ENCODE measurements at regions not wholly inside any gene's neighbourhood (a gene's known extent, or its start where the extent isn't known, plus 50 kb on each side); places are given as distances from the start of the nearest gene placed in this dataset.
"Not testable (repeated sequence)": the region's sequence is repeated elsewhere in the genome, so short reads cannot be mapped to it uniquely, and the experiment has no call there.

GRCh38 chr21:10392301-10392700 lies 129.1 kb upstream of the TPTE start:
- DNase-seq (ENCODE audit: low read depth, low spot score); H3K27ac ChIP-seq (ENCODE audit: low read depth, low read length); H3K4me3 ChIP-seq (ENCODE audit: low read depth, low read length); POLR2A ChIA-PET; H3K9me3 ChIP-seq (ENCODE audit: control insufficient read depth, insufficient read depth, low read length); CTCF ChIA-PET; H3K27me3 ChIP-seq (ENCODE audit: control insufficient read depth, insufficient read depth, low read length): not testable (repeated sequence)

GRCh38 chr21:10395963-10396362 lies 125.4 kb upstream of the TPTE start:
- H3K4me3 ChIP-seq (ENCODE audit: low read depth, low read length); H3K27ac ChIP-seq (ENCODE audit: low read depth, low read length); CTCF ChIA-PET; POLR2A ChIA-PET; DNase-seq (ENCODE audit: low read depth, low spot score); H3K27me3 ChIP-seq (ENCODE audit: control insufficient read depth, insufficient read depth, low read length): not testable (repeated sequence)
- H3K9me3 ChIP-seq (ENCODE audit: control insufficient read depth, insufficient read depth, low read length), result peaks cover 21% of the 10 kb centered on the region

GRCh38 chr21:10397495-10397915 lies 123.9 kb upstream of the TPTE start:
- H3K27me3 ChIP-seq (ENCODE audit: control insufficient read depth, insufficient read depth, low read length); POLR2A ChIA-PET; H3K4me3 ChIP-seq (ENCODE audit: low read depth, low read length); H3K27ac ChIP-seq (ENCODE audit: low read depth, low read length); DNase-seq (ENCODE audit: low read depth, low spot score); CTCF ChIA-PET: not testable (repeated sequence)
- peaks cover 36% of the 10 kb centered on the region for H3K9me3 ChIP-seq (ENCODE audit: control insufficient read depth, insufficient read depth, low read length)

- H3K27me3 ChIP-seq (ENCODE audit: control insufficient read depth, insufficient read depth, low read length); DNase-seq (ENCODE audit: low read depth, low spot score); POLR2A ChIA-PET; H3K4me3 ChIP-seq (ENCODE audit: low read depth, low read length); H3K27ac ChIP-seq (ENCODE audit: low read depth, low read length); CTCF ChIA-PET: not testable (repeated sequence)
- peaks cover 50% of the 10 kb centered on the region for H3K9me3 ChIP-seq (ENCODE audit: control insufficient read depth, insufficient read depth, low read length)
Observed at GRCh38 chr21:10398692-10399489, 122.5 kb upstream of the TPTE start.

GRCh38 chr21:10400622-10401361 lies 120.6 kb upstream of the TPTE start:
- DNase-seq (ENCODE audit: low read depth, low spot score); H3K27me3 ChIP-seq (ENCODE audit: control insufficient read depth, insufficient read depth, low read length); CTCF ChIA-PET; H3K4me3 ChIP-seq (ENCODE audit: low read depth, low read length); H3K27ac ChIP-seq (ENCODE audit: low read depth, low read length); POLR2A ChIA-PET: not testable (repeated sequence)
- peaks cover 67% of the 10 kb centered on the region for H3K9me3 ChIP-seq (ENCODE audit: control insufficient read depth, insufficient read depth, low read length)

GRCh38 chr21:10402461-10402860 lies 118.9 kb upstream of the TPTE start:
- POLR2A ChIA-PET; DNase-seq (ENCODE audit: low read depth, low spot score); H3K27me3 ChIP-seq (ENCODE audit: control insufficient read depth, insufficient read depth, low read length); H3K27ac ChIP-seq (ENCODE audit: low read depth, low read length); CTCF ChIA-PET; H3K4me3 ChIP-seq (ENCODE audit: low read depth, low read length): not testable (repeated sequence)
- H3K9me3 ChIP-seq (ENCODE audit: control insufficient read depth, insufficient read depth, low read length), result peaks cover 64% of the 10 kb centered on the region

GRCh38 chr21:10405331-10405730 lies 116.1 kb upstream of the TPTE start:
- POLR2A ChIA-PET; H3K4me3 ChIP-seq (ENCODE audit: low read depth, low read length); DNase-seq (ENCODE audit: low read depth, low spot score); H3K27ac ChIP-seq (ENCODE audit: low read depth, low read length); CTCF ChIA-PET; H3K27me3 ChIP-seq (ENCODE audit: control insufficient read depth, insufficient read depth, low read length): not testable (repeated sequence)
- H3K9me3 ChIP-seq (ENCODE audit: control insufficient read depth, insufficient read depth, low read length), result peaks cover 54% of the 10 kb centered on the region

- H3K27me3 ChIP-seq (ENCODE audit: control insufficient read depth, insufficient read depth, low read length); POLR2A ChIA-PET; CTCF ChIA-PET; DNase-seq (ENCODE audit: low read depth, low spot score); H3K4me3 ChIP-seq (ENCODE audit: low read depth, low read length); H3K27ac ChIP-seq (ENCODE audit: low read depth, low read length): not testable (repeated sequence)
- H3K9me3 ChIP-seq (ENCODE audit: control insufficient read depth, insufficient read depth, low read length), result peaks cover 44% of the 10 kb centered on the region
Observed at GRCh38 chr21:10409786-10410185, 111.6 kb upstream of the TPTE start.

GRCh38 chr21:10410354-10410929 lies 110.9 kb upstream of the TPTE start:
- H3K4me3 ChIP-seq (ENCODE audit: low read depth, low read length); POLR2A ChIA-PET; H3K27ac ChIP-seq (ENCODE audit: low read depth, low read length); CTCF ChIA-PET; DNase-seq (ENCODE audit: low read depth, low spot score); H3K27me3 ChIP-seq (ENCODE audit: control insufficient read depth, insufficient read depth, low read length): not testable (repeated sequence)
- H3K9me3 ChIP-seq (ENCODE audit: control insufficient read depth, insufficient read depth, low read length), result peaks cover 45% of the 10 kb centered on the region

GRCh38 chr21:10411776-10412526 lies 109.4 kb upstream of the TPTE start:
- POLR2A ChIA-PET; CTCF ChIA-PET; H3K4me3 ChIP-seq (ENCODE audit: low read depth, low read length); H3K27me3 ChIP-seq (ENCODE audit: control insufficient read depth, insufficient read depth, low read length); H3K27ac ChIP-seq (ENCODE audit: low read depth, low read length); DNase-seq (ENCODE audit: low read depth, low spot score): not testable (repeated sequence)
- peaks cover 50% of the 10 kb centered on the region for H3K9me3 ChIP-seq (ENCODE audit: control insufficient read depth, insufficient read depth, low read length)

GRCh38 chr21:10412928-10413246 lies 108.5 kb upstream of the TPTE start:
- H3K4me3 ChIP-seq (ENCODE audit: low read depth, low read length); POLR2A ChIA-PET; H3K27ac ChIP-seq (ENCODE audit: low read depth, low read length); CTCF ChIA-PET; H3K27me3 ChIP-seq (ENCODE audit: control insufficient read depth, insufficient read depth, low read length); DNase-seq (ENCODE audit: low read depth, low spot score): not testable (repeated sequence)
- H3K9me3 ChIP-seq (ENCODE audit: control insufficient read depth, insufficient read depth, low read length), result peaks cover 57% of the 10 kb centered on the region

All from AG04450 (cell line).